WTC11 (cell line): ENCODE measurements at regions not wholly inside any gene's neighbourhood (a gene's known extent, or its start where the extent isn't known, plus 50 kb on each side); places are given as distances from the start of the nearest gene placed in this dataset.

Experiments used
- ATAC-seq: fragments of 200-7000 bp; cut with Tn5 transposase; 2 replicates; pipeline ENCODE4 v1.10.0; 2021; ENCODE audit warnings: mild to moderate bottlenecking, moderate library complexity
- CTCF ChIA-PET: fragments of 300-600 bp; sonication (Branson Sonifier 250); formaldehyde crosslinking; loops from one replicate; lab custom pipeline; 2021; ENCODE audit warnings: antibody characterized with exemption; lab: Charles Lee
- POLR2A ChIA-PET: fragments of 350-600 bp; sonication (Branson Sonifier 250); formaldehyde crosslinking; loops from one replicate; lab custom pipeline; 2021; ENCODE audit warnings: antibody characterized with exemption; lab: Charles Lee
- DNase-seq: peaks from one replicate; pipeline ENCODE4 v3.0.0; 2021; ENCODE audit warnings: low spot score
- H3K27ac Mint-ChIP-seq: 2 replicates; pipeline ENCODE4 v1.8.0; 2021; ENCODE audit warnings: mixed read lengths
- H3K27me3 Mint-ChIP-seq: 2 replicates; pipeline ENCODE4 v1.8.0; 2021; ENCODE audit warnings: low read depth, mild to moderate bottlenecking, moderate library complexity, mixed read lengths
- H3K36me3 Mint-ChIP-seq: 2 replicates; pipeline ENCODE4 v1.8.0; 2021; ENCODE audit warnings: mixed read lengths
- H3K4me1 Mint-ChIP-seq: 2 replicates; pipeline ENCODE4 v1.8.0; 2022; ENCODE audit warnings: mixed read lengths
- H3K4me3 Mint-ChIP-seq: 2 replicates; pipeline ENCODE4 v1.8.0; 2021; ENCODE audit warnings: mild to moderate bottlenecking, moderate library complexity, mixed read lengths
- H3K9me3 Mint-ChIP-seq: 2 replicates; pipeline ENCODE4 v1.8.0; 2021; ENCODE audit warnings: mixed read lengths
- ESRRA ChIP-seq: sonication (generic); formaldehyde crosslinking; IDR thresholded peaks from 2 replicates; pipeline ENCODE4 v1.8.1; 2022; ENCODE audit warnings: mild to moderate bottlenecking, missing genetic modification reagents, borderline replicate concordance
- IRF2 ChIP-seq: sonication (generic); formaldehyde crosslinking; IDR thresholded peaks from 2 replicates; pipeline ENCODE4 v1.8.0; 2022; ENCODE audit warnings: low read depth, missing genetic modification reagents, borderline replicate concordance
- JAZF1 ChIP-seq: fragments of 250-450 bp; sonication (Bioruptor Pico); IDR thresholded peaks from 2 replicates; pipeline ENCODE4 v1.9.0; 2021; ENCODE audit warnings: moderate library complexity, mild to moderate bottlenecking, inconsistent platforms
- NFYB ChIP-seq: sonication (generic); formaldehyde crosslinking; conservative IDR thresholded peaks from 2 replicates; pipeline ENCODE4 v1.8.0; 2022; ENCODE audit warnings: low read depth, missing genetic modification reagents
- NR3C1 ChIP-seq: sonication (generic); formaldehyde crosslinking; conservative IDR thresholded peaks from 2 replicates; pipeline ENCODE4 v1.8.1; 2023; ENCODE audit warnings: low read depth, mild to moderate bottlenecking, missing genetic modification reagents
- SMAD4 ChIP-seq: sonication (generic); formaldehyde crosslinking; IDR thresholded peaks from 2 replicates; pipeline ENCODE4 v1.8.0; 2022; ENCODE audit warnings: mild to moderate bottlenecking, missing genetic modification reagents
- TCF7 ChIP-seq: sonication (generic); formaldehyde crosslinking; IDR thresholded peaks from 2 replicates; pipeline ENCODE4 v1.8.0; 2022; ENCODE audit warnings: mild to moderate bottlenecking, low read depth, missing genetic modification reagents, moderate library complexity
- USF1 ChIP-seq: sonication (generic); formaldehyde crosslinking; IDR thresholded peaks from 2 replicates; pipeline ENCODE4 v1.8.0; 2022; ENCODE audit warnings: mild to moderate bottlenecking, missing genetic modification reagents
- ZNF138 ChIP-seq: sonication (generic); formaldehyde crosslinking; conservative IDR thresholded peaks from 2 replicates; pipeline ENCODE4 v1.8.1; 2022; ENCODE audit warnings: mild to moderate bottlenecking, moderate library complexity, missing genetic modification reagents
- ZNF671 ChIP-seq: fragments of 250-450 bp; sonication (Bioruptor Pico); IDR thresholded peaks from 2 replicates; pipeline ENCODE4 v1.8.0; 2021; ENCODE audit warnings: mild to moderate bottlenecking
- TF ChIP-seq, protein P1 (sequence below): sonication (generic); formaldehyde crosslinking; IDR thresholded peaks from 2 replicates; pipeline ENCODE4 v1.8.0; 2022; ENCODE audit warnings: missing genetic modification reagents
- TF ChIP-seq, protein P2 (sequence below): sonication (generic); formaldehyde crosslinking; IDR thresholded peaks from 2 replicates; pipeline ENCODE4 v1.8.1; 2023; ENCODE audit warnings: mild to moderate bottlenecking, missing genetic modification reagents, moderate library complexity
- TF ChIP-seq, protein P3 (sequence below): sonication (generic); formaldehyde crosslinking; IDR thresholded peaks from 2 replicates; pipeline ENCODE4 v1.8.1; 2022; ENCODE audit warnings: low read depth, mild to moderate bottlenecking, moderate library complexity, missing genetic modification reagents, borderline replicate concordance
- TF ChIP-seq, protein P4 (sequence below): fragments of 250-450 bp; sonication (Bioruptor Pico); IDR thresholded peaks from 2 replicates; pipeline ENCODE4 v1.9.0; 2021; ENCODE audit warnings: mild to moderate bottlenecking, borderline replicate concordance
- TF ChIP-seq, protein P5 (sequence below): sonication (generic); formaldehyde crosslinking; IDR thresholded peaks from 2 replicates; pipeline ENCODE4 v1.8.0; 2022; ENCODE audit warnings: mild to moderate bottlenecking, missing genetic modification reagents

DNA sequence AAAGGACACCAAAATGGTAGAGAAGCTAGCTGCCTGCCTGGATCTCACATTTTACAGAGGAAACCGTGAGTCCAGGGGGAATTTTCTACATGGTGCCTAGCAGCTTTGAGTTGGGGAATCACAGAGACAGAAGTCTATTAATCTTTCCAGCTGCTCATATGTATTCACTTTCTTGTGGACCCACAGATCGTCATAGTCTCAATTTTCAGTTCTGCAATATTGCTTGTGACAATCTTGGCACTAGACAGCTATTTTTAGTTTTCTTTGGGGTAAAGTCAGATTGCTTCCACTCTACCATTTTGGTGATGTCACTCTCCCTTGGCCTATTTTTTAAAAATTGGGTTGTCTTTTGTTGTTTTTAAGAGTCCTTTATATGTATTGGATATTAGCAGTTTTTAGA, 233.4 kb upstream of the STK26 start:
- ATAC-seq, result no peak
- Mint-ChIP-seq H3K4me1 (no peaks in the 10 kb centered on the region), H3K27me3 (no peaks in the 10 kb centered on the region), H3K9me3 (peaks cover 7% of the 10 kb centered on the region; the same call in 1 of the 2 replicates), H3K27ac (no peak overlapping the region), H3K36me3 (peaks cover 75% of the 10 kb centered on the region), H3K4me3 (no peak overlapping the region)
- no peak for DNase-seq
- TF ChIP-seq ZNF138 (CRISPR knock-in tag), result no peak
- no peak for TF ChIP-seq NR3C1 (CRISPR knock-in tag)
- no peak for TF ChIP-seq JAZF1 (CRISPR knock-in tag)
- no peak for TF ChIP-seq USF1 (CRISPR knock-in tag)
- TF ChIP-seq, protein P1, sequence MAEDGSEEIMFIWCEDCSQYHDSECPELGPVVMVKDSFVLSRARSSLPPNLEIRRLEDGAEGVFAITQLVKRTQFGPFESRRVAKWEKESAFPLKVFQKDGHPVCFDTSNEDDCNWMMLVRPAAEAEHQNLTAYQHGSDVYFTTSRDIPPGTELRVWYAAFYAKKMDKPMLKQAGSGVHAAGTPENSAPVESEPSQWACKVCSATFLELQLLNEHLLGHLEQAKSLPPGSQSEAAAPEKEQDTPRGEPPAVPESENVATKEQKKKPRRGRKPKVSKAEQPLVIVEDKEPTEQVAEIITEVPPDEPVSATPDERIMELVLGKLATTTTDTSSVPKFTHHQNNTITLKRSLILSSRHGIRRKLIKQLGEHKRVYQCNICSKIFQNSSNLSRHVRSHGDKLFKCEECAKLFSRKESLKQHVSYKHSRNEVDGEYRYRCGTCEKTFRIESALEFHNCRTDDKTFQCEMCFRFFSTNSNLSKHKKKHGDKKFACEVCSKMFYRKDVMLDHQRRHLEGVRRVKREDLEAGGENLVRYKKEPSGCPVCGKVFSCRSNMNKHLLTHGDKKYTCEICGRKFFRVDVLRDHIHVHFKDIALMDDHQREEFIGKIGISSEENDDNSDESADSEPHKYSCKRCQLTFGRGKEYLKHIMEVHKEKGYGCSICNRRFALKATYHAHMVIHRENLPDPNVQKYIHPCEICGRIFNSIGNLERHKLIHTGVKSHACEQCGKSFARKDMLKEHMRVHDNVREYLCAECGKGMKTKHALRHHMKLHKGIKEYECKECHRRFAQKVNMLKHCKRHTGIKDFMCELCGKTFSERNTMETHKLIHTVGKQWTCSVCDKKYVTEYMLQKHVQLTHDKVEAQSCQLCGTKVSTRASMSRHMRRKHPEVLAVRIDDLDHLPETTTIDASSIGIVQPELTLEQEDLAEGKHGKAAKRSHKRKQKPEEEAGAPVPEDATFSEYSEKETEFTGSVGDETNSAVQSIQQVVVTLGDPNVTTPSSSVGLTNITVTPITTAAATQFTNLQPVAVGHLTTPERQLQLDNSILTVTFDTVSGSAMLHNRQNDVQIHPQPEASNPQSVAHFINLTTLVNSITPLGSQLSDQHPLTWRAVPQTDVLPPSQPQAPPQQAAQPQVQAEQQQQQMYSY (CRISPR knock-in tag), result no peak
- no peak for TF ChIP-seq ZNF671 (CRISPR knock-in tag)
- no peak for TF ChIP-seq ESRRA (CRISPR knock-in tag)
- CTCF ChIA-PET, result no interaction called here
- POLR2A ChIA-PET, result no interaction called here

GRCh38 chrX:131791608-131792355, 231.3 kb upstream of the STK26 start:
- CTCF ChIA-PET, result no interaction called here
- Mint-ChIP-seq H3K4me3 (no peak overlapping the region), H3K27me3 (no peaks in the 10 kb centered on the region), H3K9me3 (peaks cover 7% of the 10 kb centered on the region; the same call in 1 of the 2 replicates), H3K27ac (no peak overlapping the region), H3K4me1 (no peaks in the 10 kb centered on the region), H3K36me3 (peaks cover 74% of the 10 kb centered on the region)
- TF ChIP-seq SMAD4 (CRISPR knock-in tag) (no peak), ZNF671 (CRISPR knock-in tag) (no peak), NFYB (no peak), NR3C1 (CRISPR knock-in tag) (no peak), IRF2 (CRISPR knock-in tag) (no peak), TCF7 (no peak)
- TF ChIP-seq, protein P2, sequence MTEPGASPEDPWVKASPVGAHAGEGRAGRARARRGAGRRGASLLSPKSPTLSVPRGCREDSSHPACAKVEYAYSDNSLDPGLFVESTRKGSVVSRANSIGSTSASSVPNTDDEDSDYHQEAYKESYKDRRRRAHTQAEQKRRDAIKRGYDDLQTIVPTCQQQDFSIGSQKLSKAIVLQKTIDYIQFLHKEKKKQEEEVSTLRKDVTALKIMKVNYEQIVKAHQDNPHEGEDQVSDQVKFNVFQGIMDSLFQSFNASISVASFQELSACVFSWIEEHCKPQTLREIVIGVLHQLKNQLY, result no peak
- TF ChIP-seq, protein P3, sequence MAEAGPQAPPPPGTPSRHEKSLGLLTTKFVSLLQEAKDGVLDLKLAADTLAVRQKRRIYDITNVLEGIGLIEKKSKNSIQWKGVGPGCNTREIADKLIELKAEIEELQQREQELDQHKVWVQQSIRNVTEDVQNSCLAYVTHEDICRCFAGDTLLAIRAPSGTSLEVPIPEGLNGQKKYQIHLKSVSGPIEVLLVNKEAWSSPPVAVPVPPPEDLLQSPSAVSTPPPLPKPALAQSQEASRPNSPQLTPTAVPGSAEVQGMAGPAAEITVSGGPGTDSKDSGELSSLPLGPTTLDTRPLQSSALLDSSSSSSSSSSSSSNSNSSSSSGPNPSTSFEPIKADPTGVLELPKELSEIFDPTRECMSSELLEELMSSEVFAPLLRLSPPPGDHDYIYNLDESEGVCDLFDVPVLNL, result no peak
- TF ChIP-seq, protein P4, sequence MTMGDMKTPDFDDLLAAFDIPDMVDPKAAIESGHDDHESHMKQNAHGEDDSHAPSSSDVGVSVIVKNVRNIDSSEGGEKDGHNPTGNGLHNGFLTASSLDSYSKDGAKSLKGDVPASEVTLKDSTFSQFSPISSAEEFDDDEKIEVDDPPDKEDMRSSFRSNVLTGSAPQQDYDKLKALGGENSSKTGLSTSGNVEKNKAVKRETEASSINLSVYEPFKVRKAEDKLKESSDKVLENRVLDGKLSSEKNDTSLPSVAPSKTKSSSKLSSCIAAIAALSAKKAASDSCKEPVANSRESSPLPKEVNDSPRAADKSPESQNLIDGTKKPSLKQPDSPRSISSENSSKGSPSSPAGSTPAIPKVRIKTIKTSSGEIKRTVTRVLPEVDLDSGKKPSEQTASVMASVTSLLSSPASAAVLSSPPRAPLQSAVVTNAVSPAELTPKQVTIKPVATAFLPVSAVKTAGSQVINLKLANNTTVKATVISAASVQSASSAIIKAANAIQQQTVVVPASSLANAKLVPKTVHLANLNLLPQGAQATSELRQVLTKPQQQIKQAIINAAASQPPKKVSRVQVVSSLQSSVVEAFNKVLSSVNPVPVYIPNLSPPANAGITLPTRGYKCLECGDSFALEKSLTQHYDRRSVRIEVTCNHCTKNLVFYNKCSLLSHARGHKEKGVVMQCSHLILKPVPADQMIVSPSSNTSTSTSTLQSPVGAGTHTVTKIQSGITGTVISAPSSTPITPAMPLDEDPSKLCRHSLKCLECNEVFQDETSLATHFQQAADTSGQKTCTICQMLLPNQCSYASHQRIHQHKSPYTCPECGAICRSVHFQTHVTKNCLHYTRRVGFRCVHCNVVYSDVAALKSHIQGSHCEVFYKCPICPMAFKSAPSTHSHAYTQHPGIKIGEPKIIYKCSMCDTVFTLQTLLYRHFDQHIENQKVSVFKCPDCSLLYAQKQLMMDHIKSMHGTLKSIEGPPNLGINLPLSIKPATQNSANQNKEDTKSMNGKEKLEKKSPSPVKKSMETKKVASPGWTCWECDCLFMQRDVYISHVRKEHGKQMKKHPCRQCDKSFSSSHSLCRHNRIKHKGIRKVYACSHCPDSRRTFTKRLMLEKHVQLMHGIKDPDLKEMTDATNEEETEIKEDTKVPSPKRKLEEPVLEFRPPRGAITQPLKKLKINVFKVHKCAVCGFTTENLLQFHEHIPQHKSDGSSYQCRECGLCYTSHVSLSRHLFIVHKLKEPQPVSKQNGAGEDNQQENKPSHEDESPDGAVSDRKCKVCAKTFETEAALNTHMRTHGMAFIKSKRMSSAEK, result no peak
- TF ChIP-seq, protein P1 (CRISPR knock-in tag), result no peak
- TF ChIP-seq, protein P5, sequence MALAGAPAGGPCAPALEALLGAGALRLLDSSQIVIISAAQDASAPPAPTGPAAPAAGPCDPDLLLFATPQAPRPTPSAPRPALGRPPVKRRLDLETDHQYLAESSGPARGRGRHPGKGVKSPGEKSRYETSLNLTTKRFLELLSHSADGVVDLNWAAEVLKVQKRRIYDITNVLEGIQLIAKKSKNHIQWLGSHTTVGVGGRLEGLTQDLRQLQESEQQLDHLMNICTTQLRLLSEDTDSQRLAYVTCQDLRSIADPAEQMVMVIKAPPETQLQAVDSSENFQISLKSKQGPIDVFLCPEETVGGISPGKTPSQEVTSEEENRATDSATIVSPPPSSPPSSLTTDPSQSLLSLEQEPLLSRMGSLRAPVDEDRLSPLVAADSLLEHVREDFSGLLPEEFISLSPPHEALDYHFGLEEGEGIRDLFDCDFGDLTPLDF (CRISPR knock-in tag), result no peak
- ATAC-seq (no peak), DNase-seq (no peak)
- POLR2A ChIA-PET, result no interaction called here
